HL-60 (cell line): ENCODE measurements at regions not wholly inside any gene's neighbourhood (a gene's known extent, or its start where the extent isn't known, plus 50 kb on each side); places are given as distances from the start of the nearest gene placed in this dataset.
A peak's percentile ranks its signal among the peaks of the same experiment; 100 is the strongest.
"Not testable (repeated sequence)": the region's sequence is repeated elsewhere in the genome, so short reads cannot be mapped to it uniquely, and the experiment has no call there.

Experiments
- DNase-seq, 2 experiments: peaks; one replicate each; pipeline ENCODE4 v3.0.0-alpha.2; 2010 to 2020; ENCODE audit warnings: low read depth in 1 of 2, low spot score in 1 of 2
- H3K27ac ChIP-seq: fragments of 250-450 bp; sonication (Bioruptor Pico); replicated peaks from 2 replicates; pipeline ENCODE4 v1.5.1; 2020; ENCODE audit warnings: mild to moderate bottlenecking, moderate library complexity
- H3K27me3 ChIP-seq: fragments of 250-450 bp; sonication (Bioruptor Pico); 2 replicates; pipeline ENCODE4 v1.5.1; 2021; ENCODE audit warnings: mild to moderate bottlenecking, moderate library complexity; ENCODE audit not compliant: insufficient read depth, poor library complexity, severe bottlenecking
- H3K4me3 ChIP-seq: replicated peaks from 2 replicates; pipeline ENCODE4 v1.5.1; 2011; ENCODE audit warnings: mild to moderate bottlenecking, control low read depth, low read length; ENCODE audit not compliant: insufficient read depth
- CTCF ChIP-seq: IDR thresholded peaks from one replicate; pipeline ENCODE4 v1.5.1; 2011; ENCODE audit warnings: low read length, control low read depth, inconsistent platforms; ENCODE audit not compliant: insufficient read depth
- GABPA ChIP-seq: IDR thresholded peaks from 2 replicates; pipeline ENCODE4 v1.6.1; 2012; ENCODE audit warnings: low read depth
- POLR2AphosphoS5 ChIP-seq: IDR thresholded peaks from 2 replicates; pipeline ENCODE4 v1.6.1; 2012; ENCODE audit warnings: low read depth
- REST ChIP-seq: IDR thresholded peaks from 2 replicates; pipeline ENCODE4 v1.6.1; 2012; ENCODE audit warnings: low read depth; ENCODE audit not compliant: insufficient replicate concordance
- SPI1 ChIP-seq: IDR thresholded peaks from 2 replicates; pipeline ENCODE4 v1.6.1; 2012; ENCODE audit warnings: low read depth, mild to moderate bottlenecking, borderline replicate concordance

GRCh38 chr9:13033959-13034693 is 245.4 kb downstream of the MPDZ start:
- Histone ChIP-seq H3K27me3 (no peaks in the 10 kb centered on the region), H3K4me3 (no peak overlapping the region), H3K27ac (no peak overlapping the region)
- DNase-seq: peak in 1 of 2 experiments; percentile 13
- TF ChIP-seq REST: no peak
- TF ChIP-seq SPI1: no peak
- no peak for TF ChIP-seq GABPA
- no peak for TF ChIP-seq POLR2AphosphoS5
- no peak for TF ChIP-seq CTCF

- H3K4me3 ChIP-seq: no peak overlapping the region
- no peak overlapping the region for H3K27ac ChIP-seq
- TF ChIP-seq REST: no peak
- no peak for TF ChIP-seq CTCF
- TF ChIP-seq POLR2AphosphoS5: no peak
- TF ChIP-seq GABPA: no peak
- no peak for TF ChIP-seq SPI1
- DNase-seq: no peak
- H3K27me3 ChIP-seq: no peaks in the 10 kb centered on the region
Measured at GRCh38 chr9:13034694-13035002, 244.8 kb downstream of the MPDZ start.

- no peak for TF ChIP-seq REST
- TF ChIP-seq CTCF: no peak
- no peak for TF ChIP-seq SPI1
- no peak for TF ChIP-seq POLR2AphosphoS5
- no peak for TF ChIP-seq GABPA
- H3K27ac ChIP-seq: no peak overlapping the region
Measured at GRCh38 chr9:13035822-13036221, 243.7 kb downstream of the MPDZ start.

GRCh38 chr9:13037808-13038207 is 241.7 kb downstream of the MPDZ start:
- not testable (repeated sequence) for H3K27ac ChIP-seq, H3K27me3 ChIP-seq, H3K4me3 ChIP-seq, DNase-seq

More at GRCh38 chr9:13035822-13036221, 243.7 kb downstream of the MPDZ start:
- no peaks in the 10 kb centered on the region for H3K27me3 ChIP-seq
- no peak overlapping the region for H3K4me3 ChIP-seq
- DNase-seq: no peak
